HCT116 (cell line): ENCODE measurements at regions not wholly inside any gene's neighbourhood (a gene's known extent, or its start where the extent isn't known, plus 50 kb on each side); places are given as distances from the start of the nearest gene placed in this dataset.

Experiments used
- CEBPB ChIP-seq: IDR thresholded peaks from 2 replicates; pipeline ENCODE4 v1.6.1; 2012; ENCODE audit warnings: low read depth
- FOSL1 ChIP-seq: IDR thresholded peaks from 2 replicates; pipeline ENCODE4 v1.6.1; 2012; ENCODE audit warnings: low read depth
- JUND ChIP-seq: IDR thresholded peaks from 2 replicates; pipeline ENCODE4 v1.6.1; 2012
- POLR2A ChIP-seq: IDR thresholded peaks from 2 replicates; pipeline ENCODE4 v1.7.0; 2011; ENCODE audit warnings: borderline replicate concordance; ENCODE audit not compliant: insufficient read depth, insufficient read length; ENCODE audit errors: extremely low read depth
- POLR2AphosphoS5 ChIP-seq: IDR thresholded peaks from 2 replicates; pipeline ENCODE4 v1.6.1; 2011; ENCODE audit warnings: mild to moderate bottlenecking, low read depth, low read length, moderate library complexity
- SIN3A ChIP-seq: IDR thresholded peaks from 2 replicates; pipeline ENCODE4 v1.6.1; 2012; ENCODE audit warnings: low read depth
- SP1 ChIP-seq: IDR thresholded peaks from 2 replicates; pipeline ENCODE4 v1.6.1; 2012; ENCODE audit warnings: low read depth
- SRF ChIP-seq: IDR thresholded peaks from 2 replicates; pipeline ENCODE4 v1.6.1; 2012; ENCODE audit warnings: low read depth
- TF ChIP-seq, protein P1 (sequence below), 3 experiments: fragments of 200-600 bp in 1 of 3; sonication (generic) in 1 of 3; IDR thresholded peaks in 2 of 3; conservative IDR thresholded peaks in 1 of 3; 2 replicates each; pipeline ENCODE4 v1.5.1; 2012 to 2017; ENCODE audit warnings: low read depth in 2 of 3, low read length in 2 of 3, antibody characterized with exemption in 1 of 3, borderline replicate concordance in 1 of 3, control low read depth in 1 of 3, mild to moderate bottlenecking in 1 of 3, mixed read lengths in 1 of 3, mixed run types in 1 of 3, moderate library complexity in 1 of 3; ENCODE audit not compliant: insufficient read depth in 1 of 3
- TF ChIP-seq, protein P2 (sequence below): IDR thresholded peaks from 2 replicates; pipeline ENCODE4 v1.6.1; 2012
- TF ChIP-seq, protein P3 (sequence below): IDR thresholded peaks from 2 replicates; pipeline ENCODE4 v1.6.1; 2012; ENCODE audit warnings: low read depth

DNA sequence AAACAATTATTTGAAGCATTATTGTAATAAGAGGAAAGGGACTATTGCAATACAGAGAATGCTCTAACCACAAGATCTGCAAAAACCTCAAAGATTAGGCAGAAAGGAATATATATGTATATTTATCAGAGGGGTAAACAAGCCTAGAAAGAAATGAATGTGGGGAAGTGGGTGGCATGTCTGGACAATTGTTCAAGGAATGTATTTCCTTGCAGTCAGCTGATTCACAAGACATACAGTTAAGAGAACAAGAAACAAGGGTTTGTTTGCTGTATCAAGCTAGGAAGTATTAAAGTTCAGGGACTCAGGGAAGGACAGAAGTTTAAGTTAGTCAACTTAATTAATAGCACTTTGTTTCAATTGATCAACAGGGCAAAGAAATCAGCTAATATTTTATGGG lies 514.7 kb downstream of the CENPC start:
- TF ChIP-seq SRF (no peak), CEBPB (no peak), POLR2A (no peak), POLR2AphosphoS5 (no peak), FOSL1 (no peak), SP1 (no peak), SIN3A (no peak), JUND (no peak)
- TF ChIP-seq, protein P1, sequence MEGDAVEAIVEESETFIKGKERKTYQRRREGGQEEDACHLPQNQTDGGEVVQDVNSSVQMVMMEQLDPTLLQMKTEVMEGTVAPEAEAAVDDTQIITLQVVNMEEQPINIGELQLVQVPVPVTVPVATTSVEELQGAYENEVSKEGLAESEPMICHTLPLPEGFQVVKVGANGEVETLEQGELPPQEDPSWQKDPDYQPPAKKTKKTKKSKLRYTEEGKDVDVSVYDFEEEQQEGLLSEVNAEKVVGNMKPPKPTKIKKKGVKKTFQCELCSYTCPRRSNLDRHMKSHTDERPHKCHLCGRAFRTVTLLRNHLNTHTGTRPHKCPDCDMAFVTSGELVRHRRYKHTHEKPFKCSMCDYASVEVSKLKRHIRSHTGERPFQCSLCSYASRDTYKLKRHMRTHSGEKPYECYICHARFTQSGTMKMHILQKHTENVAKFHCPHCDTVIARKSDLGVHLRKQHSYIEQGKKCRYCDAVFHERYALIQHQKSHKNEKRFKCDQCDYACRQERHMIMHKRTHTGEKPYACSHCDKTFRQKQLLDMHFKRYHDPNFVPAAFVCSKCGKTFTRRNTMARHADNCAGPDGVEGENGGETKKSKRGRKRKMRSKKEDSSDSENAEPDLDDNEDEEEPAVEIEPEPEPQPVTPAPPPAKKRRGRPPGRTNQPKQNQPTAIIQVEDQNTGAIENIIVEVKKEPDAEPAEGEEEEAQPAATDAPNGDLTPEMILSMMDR (IDR thresholded peaks at IDR 0.05 in 2 of 3, conservative IDR thresholded peaks at IDR 0.05 in 1 of 3; ENCODE audit: borderline replicate concordance in 1 of 3, insufficient read depth in 1 of 3, low read depth in 2 of 3, low read length in 2 of 3) = no peak
- TF ChIP-seq, protein P2, sequence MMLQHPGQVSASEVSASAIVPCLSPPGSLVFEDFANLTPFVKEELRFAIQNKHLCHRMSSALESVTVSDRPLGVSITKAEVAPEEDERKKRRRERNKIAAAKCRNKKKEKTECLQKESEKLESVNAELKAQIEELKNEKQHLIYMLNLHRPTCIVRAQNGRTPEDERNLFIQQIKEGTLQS = no peak
- TF ChIP-seq, protein P3, sequence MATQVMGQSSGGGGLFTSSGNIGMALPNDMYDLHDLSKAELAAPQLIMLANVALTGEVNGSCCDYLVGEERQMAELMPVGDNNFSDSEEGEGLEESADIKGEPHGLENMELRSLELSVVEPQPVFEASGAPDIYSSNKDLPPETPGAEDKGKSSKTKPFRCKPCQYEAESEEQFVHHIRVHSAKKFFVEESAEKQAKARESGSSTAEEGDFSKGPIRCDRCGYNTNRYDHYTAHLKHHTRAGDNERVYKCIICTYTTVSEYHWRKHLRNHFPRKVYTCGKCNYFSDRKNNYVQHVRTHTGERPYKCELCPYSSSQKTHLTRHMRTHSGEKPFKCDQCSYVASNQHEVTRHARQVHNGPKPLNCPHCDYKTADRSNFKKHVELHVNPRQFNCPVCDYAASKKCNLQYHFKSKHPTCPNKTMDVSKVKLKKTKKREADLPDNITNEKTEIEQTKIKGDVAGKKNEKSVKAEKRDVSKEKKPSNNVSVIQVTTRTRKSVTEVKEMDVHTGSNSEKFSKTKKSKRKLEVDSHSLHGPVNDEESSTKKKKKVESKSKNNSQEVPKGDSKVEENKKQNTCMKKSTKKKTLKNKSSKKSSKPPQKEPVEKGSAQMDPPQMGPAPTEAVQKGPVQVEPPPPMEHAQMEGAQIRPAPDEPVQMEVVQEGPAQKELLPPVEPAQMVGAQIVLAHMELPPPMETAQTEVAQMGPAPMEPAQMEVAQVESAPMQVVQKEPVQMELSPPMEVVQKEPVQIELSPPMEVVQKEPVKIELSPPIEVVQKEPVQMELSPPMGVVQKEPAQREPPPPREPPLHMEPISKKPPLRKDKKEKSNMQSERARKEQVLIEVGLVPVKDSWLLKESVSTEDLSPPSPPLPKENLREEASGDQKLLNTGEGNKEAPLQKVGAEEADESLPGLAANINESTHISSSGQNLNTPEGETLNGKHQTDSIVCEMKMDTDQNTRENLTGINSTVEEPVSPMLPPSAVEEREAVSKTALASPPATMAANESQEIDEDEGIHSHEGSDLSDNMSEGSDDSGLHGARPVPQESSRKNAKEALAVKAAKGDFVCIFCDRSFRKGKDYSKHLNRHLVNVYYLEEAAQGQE = no peak
